Fibroblast of the aortic adventitia (primary cell): ENCODE measurements at regions not wholly inside any gene's neighbourhood (a gene's known extent, or its start where the extent isn't known, plus 50 kb on each side); places are given as distances from the start of the nearest gene placed in this dataset.

Experiments
- DNase-seq: peaks from one replicate; pipeline ENCODE4 v3.0.0-alpha.2; 2010; ENCODE audit warnings: low read depth
- H3K4me3 ChIP-seq: 2 replicates; pipeline ENCODE4 v1.5.1; 2011; ENCODE audit warnings: low read depth, mild to moderate bottlenecking, control low read depth, low read length, moderate library complexity
- TF ChIP-seq, protein P1 (sequence below): IDR thresholded peaks from 2 replicates; pipeline ENCODE4 v1.5.1; 2011; ENCODE audit warnings: mild to moderate bottlenecking, low read length, control low read depth, inconsistent platforms; ENCODE audit not compliant: insufficient read depth

DNA sequence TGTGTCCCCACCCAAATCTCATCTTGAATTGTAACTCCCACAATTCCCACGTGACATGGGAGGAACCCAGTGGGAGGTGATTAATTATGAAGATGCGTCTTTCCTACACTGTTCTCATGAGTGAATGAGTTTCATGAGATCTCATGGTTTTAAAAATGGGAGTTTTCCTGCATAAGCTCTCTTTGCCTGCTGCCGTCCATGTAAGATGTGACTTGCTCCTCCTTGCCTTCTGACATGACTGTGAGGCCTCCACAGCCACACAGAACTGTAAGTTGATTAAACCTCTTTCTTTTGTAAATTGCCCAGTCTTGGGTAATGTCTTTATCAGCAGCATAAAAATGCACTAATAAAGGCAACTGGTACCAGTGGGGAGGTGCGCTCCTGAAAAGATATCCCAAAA lies 67.7 kb upstream of the DRGX start:
- no peak overlapping the region for H3K4me3 ChIP-seq
- TF ChIP-seq, protein P1, sequence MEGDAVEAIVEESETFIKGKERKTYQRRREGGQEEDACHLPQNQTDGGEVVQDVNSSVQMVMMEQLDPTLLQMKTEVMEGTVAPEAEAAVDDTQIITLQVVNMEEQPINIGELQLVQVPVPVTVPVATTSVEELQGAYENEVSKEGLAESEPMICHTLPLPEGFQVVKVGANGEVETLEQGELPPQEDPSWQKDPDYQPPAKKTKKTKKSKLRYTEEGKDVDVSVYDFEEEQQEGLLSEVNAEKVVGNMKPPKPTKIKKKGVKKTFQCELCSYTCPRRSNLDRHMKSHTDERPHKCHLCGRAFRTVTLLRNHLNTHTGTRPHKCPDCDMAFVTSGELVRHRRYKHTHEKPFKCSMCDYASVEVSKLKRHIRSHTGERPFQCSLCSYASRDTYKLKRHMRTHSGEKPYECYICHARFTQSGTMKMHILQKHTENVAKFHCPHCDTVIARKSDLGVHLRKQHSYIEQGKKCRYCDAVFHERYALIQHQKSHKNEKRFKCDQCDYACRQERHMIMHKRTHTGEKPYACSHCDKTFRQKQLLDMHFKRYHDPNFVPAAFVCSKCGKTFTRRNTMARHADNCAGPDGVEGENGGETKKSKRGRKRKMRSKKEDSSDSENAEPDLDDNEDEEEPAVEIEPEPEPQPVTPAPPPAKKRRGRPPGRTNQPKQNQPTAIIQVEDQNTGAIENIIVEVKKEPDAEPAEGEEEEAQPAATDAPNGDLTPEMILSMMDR: no peak
- DNase-seq: no peak

DNA sequence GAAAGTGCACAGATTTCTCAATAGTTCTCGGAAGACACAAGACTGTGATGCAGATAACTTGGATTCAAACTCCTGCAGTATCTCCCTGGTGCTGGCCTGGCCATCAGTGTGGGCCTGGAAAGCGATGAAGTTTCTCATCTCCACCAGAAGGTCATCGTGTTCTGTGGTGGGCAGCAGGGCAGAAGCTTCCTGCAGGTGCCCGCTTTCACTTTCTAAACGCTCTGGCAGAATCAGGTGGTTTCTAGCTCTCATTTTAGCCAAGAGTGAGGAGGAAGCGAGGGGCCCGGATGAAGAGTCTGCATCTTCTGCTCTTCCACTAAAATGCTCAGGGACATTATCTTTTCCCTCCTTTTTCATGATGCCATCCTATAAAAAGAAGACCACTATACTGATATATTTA lies 63.0 kb upstream of the DRGX start:
- no peak overlapping the region for H3K4me3 ChIP-seq
- TF ChIP-seq, protein P1: no peak
- no peak for DNase-seq

DNA sequence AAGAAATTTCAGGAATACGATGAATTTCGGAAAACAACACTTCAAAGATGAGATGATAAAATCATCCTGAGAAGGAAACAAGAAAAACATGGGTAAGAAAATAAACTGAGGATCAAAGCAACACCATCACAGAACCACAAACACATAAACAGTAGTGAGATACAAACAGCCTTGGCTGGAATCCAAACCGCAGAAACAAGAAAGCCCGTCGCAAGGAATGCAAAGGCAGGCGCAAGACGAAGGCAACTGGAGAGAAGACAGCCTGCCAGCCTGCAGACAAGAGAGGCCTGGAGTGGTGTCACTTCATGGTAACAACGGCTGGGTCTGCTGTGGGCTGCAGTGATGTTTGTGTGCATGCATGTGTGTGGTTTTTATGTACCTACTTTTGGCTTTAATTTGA lies 61.8 kb upstream of the DRGX start:
- TF ChIP-seq, protein P1: no peak
- DNase-seq: no peak
- H3K4me3 ChIP-seq: no peak overlapping the region

DNA sequence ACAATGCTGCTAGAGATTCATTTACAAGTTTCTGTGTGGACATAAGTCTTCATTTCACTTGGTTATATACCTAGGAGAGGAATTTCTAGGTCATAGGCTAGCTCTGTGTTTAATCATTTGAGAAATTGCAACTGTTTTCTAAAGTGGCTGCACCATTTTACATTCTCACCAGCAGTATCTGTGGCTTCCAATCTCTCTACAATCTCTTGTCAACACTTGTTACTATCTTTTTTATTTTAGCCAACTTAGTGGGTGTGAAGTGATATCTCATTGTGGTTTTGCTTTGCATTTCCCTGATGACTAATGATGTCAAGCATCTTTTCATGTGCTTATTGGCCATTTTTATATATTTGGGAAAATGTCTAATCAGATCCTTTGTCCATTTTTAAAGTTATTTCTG lies 53.0 kb upstream of the DRGX start:
- peak; percentile 5 for DNase-seq
- H3K4me3 ChIP-seq: no peak overlapping the region
- TF ChIP-seq, protein P1: no peak

DNA sequence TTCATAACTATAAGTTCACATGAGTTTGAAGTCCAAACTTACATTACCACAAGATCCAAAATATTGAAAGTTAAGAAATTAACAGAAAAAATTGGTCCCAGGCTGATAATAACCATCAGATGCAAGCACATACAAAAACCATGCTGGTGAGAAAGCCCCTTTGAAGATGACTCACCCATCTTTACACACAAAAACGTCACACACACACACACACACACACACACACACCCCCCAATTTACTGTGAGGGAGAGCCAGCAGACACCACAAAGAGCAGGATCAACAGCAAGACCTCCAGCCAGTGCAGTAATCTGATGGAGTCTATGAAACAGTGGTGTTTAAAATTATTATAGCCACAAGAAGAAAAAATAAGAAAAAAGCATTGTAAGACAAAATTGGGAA lies 50.1 kb upstream of the DRGX start:
- H3K4me3 ChIP-seq: no peak overlapping the region
- TF ChIP-seq, protein P1: no peak
- DNase-seq: peak; percentile 59
